ENCODE measurements at regions not wholly inside any gene's neighbourhood (a gene's known extent, or its start where the extent isn't known, plus 50 kb on each side); places are given as distances from the start of the nearest gene placed in this dataset.

DNA sequence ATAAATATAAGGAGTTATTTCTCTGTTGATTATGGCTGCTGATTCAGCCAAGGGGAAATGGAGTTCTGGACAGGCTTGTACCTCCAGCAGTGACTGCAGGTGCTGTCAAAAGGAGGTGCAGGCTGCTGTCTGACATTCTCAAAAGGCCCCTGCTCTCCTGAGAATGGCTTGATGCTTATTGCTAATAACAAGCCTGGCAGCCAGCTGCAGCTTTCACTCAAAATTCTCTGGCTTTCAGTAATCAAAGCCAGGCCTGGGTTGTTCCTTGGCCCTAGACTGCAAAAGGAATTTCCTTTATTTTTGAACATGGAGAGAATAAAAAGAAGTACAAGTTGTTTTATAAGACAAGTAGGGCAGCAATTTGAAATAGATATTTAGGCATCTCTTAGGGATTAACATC lies 575.9 kb downstream of the MID1IP1 start:
- DNase-seq (ENCODE audit: extremely low read depth, low read depth): no peak

DNA sequence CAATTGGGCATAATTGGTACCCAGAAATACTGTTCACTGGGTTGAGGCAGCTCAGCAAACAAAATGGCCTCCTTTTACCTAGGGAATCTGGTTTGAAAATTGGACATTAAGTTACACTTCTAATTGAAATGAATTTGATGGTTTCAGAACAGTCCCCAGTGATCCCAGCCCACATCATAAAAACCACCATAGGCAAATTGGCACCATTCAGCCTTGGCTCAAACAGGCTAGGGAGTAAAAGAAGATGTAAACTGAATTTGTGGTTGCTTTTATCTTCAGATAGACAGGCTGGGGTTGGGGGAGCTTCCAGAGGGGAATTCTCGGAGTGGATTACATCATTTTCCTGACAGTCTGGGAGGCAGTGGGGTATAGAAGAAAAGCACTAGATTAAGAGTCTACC lies 576.5 kb downstream of the MID1IP1 start:
- no peak for DNase-seq (ENCODE audit: extremely low read depth, low read depth)

DNA sequence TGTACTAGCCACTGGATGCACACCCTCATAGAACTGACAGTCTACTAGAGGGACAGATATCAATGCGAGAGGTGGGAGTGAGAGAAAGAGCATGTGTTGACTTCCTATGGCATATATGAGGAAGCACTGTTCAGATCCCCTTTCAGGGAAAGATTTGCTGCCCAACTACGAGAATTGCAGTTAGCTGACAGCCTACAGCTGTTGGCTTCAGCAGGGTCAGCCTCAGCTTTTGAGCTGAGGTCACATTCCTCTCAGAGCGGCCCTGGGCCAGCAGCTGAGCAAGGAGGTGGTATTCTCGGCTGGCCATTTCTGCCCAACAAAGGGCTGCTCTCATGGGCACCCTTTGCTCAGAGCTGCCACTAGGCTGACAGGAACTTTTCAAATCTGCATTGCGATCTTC lies 580.2 kb downstream of the MID1IP1 start:
- DNase-seq (ENCODE audit: extremely low read depth, low read depth): no peak

DNA sequence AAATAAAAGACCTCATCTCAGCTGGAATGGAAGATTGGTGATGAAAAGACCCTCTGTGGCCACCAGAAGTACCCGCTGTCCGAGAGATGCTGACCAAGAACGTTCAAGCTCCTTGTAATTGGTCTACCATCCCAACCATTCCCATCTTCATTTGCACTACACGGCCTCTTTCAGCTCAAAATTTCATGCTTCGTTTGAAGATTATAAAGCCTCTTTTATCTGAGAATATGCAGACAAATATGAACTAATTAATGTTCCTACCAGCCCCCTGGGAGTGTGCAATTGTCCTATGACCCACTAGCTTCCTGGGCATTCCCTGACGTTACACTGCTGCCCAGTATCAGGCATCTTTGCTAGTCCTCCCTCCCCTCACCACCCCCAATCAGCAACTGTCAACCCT lies 583.7 kb downstream of the MID1IP1 start:
- DNase-seq (ENCODE audit: extremely low read depth, low read depth): no peak

DNA sequence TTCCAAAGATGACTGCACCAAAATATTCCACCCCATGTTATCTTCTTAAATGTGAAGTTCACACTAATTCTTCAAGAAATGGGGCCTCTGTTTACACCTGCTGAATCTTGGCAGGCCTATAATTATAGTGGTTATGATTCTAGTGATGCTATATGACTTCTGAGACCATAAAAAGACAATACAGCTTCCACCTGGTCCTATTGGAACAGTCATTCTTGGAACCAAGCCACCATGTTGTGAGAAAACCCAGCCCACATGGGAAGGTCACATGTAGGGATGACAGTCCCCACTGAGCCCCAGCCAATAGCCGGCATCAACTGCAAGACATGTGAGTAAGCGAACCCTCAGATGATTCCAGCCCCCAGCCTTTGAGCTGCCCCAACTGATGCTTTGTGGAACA lies 587.5 kb downstream of the MID1IP1 start:
- DNase-seq (ENCODE audit: extremely low read depth, low read depth): no peak

DNA sequence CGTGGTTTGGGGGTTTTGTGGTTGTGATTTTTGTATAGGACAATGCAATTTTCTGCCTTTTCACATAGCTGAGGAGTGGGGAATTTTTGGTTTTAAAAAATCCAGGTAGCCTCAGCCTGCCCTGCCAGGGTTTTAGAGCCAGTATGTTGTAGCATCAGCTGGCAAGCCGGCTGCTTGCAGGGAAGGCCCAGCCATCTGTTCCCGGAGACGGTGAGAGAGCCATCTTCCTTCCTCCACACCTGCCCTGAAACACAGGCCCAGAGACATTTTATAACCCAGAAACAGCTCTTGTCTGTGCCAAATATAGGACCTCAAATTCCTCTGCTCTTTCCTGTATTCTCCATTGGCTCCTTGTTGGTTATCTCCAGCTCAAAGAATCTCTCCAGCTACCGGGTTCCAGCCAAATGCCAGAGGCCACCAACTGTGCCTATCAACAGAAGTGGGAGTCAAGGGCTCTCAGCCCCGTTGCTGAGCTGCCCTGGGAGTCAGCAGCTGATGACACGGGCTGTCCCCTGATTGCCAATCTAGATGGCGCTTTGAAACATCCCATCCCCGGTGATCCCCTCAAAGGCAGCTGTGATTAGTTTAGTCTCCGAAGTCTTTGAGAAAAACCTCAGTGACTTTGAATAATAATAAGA lies 595.2 kb downstream of the MID1IP1 start:
- no peak for DNase-seq (ENCODE audit: extremely low read depth, low read depth)

DNA sequence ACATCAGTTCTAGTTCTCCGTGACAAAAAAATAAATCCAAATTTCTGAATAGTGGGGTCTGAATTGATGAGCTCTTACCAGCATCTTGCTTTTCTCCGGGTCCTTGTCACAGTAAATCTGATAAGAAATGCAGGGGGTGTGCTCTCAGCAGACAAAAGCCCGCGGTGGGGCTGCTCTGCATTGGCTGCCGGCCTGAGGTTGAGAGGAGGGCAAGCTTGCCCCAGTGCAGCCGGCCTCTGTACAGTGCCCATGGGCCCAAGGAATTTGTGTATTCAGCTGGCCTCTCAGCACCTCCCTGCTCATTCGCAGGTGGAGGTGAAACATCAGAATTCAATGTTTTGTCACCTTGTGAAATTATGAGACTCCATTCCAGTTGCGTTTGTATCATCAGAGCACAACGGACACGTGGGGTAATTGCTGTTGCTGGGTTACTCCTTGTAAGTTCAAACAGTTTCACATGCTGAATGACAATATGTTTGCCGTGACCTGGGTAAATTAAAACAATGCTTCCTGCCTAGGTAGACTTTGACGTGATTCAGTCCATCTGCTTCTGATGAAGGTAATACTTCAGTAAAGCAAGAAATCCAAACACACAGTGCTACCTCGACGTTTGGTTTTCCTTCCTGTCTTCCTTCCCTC lies 596.4 kb downstream of the MID1IP1 start:
- no peak for DNase-seq (ENCODE audit: extremely low read depth, low read depth)

DNA sequence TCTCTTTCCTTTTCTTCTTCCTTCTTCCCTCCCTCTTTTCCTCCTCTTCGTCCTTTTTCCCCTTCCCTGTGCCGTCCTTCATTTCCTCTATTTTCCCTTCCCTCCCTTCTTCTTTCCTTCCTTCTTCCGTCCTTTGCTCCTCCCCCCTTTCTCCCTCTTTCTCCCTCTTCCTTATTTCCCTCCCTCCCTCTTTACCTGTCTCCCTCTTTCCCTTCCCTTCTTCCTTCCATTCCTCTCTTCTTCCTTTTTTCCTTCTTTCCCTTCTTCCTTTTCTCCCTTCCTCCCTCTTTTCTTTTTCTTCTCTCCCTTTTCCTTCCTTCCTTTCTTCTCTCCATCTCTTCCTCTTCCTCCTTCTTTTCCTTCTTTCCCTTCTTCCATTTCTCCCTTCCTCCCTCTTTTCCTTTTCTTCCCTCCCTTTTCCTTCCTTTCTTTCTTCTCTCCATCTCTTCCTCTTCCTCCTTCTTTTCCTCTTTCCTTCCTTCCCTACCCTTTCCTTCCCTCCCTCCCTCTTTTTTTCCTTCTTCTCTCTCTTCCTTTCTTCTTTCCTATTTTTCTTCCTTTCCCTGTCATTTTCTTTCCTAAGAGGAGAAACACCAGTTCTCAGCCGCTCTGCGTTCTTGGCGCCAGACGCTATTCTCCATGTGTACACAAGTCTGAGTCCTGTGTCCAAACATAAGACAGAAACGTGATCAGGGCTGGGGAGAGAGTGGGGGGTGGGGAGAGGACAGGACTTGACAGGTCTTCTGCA lies 597.1 kb downstream of the MID1IP1 start:
- no peak for DNase-seq (ENCODE audit: extremely low read depth, low read depth)

DNA sequence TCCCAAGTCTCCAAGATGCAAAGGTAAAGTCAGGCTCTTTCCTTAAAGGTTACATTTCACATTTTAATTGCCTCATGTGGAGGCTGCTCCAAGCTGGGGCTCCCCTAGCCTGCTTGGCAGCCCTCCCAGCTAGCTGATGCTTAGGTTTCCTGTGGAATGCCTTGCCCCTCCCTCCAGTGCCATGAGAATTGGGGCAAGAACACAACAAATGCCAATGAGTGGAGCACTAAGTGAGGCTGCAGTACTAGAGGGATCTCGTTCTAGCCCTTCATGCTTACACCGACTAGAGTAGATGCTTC lies 597.7 kb downstream of the MID1IP1 start:
- no peak for DNase-seq (ENCODE audit: extremely low read depth, low read depth)

DNA sequence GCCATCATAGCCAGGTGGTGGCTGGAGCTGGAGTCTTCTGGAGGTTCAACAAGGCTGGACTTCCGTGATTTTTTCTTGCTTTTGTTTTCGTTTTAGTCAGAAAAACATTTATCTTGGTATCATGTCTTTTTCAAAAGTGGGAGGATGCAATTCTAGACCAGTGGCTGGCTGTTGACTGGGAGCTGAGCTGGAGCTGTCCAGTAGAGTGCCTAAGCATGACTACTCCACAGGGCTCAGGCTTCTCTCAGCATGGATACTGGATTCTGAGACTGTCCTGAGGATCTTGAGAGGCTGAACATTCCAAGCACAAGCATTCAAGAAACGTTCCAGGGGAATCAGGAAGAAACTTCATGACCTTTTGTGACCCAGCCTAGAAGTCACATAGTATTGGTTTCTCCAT lies 598.1 kb downstream of the MID1IP1 start:
- DNase-seq (ENCODE audit: extremely low read depth, low read depth): no peak

DNA sequence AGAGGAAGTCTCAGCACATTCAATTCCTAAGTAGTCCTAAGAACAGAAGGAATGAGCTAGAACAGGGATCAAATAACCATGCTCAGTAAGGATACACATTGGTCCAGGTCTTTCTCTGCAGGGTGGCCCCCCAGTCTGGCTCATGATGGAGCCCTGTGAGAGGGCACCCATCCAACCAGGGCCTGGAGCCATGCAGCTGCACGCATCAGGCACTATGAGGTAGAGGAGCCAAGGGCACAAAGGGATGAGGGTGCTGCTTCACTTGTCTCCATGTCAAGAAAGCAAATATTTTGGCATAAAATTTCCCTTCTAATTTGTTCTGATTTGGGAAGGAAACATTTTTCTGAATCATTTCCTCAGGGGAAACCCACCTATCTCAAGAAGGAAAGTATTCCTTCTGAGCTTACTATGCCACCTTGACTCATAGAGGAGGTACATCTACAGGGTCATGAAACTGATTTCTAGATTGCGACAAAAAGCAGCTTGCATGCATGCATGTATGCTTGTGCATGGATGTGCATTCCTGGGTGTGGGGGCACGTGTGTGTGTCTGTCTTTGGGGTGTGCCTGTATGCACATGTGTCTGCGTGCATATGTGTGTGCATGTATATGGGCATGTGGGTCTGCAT lies 600.3 kb downstream of the MID1IP1 start:
- no peak for DNase-seq (ENCODE audit: extremely low read depth, low read depth)

DNA sequence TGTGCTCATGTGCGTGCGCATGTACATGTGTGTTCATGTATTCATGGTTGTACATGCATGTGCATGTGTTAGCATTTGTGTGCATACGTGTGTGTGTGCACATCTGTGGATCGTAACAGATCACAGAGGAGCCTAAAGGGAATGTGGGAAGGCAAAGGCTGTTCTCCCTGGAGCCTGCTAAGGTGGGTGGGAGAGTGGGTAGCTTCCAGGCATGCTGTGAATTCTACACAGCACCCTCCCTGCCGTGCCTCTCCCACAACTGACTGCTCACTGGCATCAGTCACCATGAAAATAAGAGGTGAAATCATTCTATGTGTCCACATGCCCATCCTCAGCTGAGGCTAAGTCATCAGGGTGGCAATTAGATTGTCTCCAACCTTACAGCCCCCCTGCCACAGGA lies 600.9 kb downstream of the MID1IP1 start:
- DNase-seq (ENCODE audit: extremely low read depth, low read depth): no peak

DNA sequence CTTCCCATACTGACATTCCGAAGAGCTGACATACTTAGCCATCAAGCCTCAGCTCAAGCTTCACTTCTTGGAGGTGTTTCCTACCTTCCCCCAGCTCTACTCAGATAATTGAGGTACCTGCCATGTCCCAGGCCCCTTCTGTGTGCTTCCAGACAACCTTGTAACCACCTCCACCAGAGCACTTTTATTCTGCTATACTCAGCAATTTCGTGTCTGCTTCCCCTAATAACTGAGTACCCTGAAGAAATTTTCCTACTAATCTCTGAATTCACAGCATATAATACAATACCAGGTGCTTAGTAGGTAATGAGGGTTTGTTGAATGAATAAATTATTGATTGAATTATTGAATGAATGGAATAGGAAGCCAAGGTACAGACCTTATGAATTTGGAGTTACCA lies 605.5 kb downstream of the MID1IP1 start:
- no peak for DNase-seq (ENCODE audit: extremely low read depth, low read depth)

DNA sequence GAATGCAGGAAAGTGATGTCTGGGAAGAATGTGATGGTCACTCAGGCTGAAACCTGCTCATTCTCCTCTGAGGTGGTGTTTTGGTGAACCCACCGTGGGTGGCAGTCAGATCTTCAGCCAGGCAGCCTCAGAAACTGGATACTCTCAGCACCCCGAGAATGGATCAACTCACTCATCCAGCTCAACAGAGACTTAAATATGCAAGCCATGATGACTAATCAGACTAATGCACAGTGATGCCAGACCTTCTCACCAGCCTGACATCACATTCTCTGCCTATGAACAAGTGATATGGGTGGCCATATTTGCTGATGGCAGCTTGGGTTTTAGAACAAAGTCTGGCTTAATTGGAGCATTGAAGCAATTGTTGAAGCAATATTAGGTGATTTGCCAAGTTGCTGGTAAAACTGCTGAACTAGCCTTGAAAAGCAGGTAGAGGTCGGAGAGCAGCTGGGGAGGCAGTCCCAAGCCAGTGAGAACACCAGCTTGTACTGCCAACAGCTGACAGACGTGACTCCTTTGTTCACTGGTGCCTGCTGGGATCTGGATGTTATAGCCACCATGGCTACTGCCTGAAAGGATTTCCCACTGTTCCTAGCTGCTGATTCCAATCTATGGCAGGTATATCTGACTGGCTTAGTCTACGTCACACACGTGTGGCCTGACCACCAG lies 608.1 kb downstream of the MID1IP1 start:
- DNase-seq (ENCODE audit: extremely low read depth, low read depth): no peak

DNA sequence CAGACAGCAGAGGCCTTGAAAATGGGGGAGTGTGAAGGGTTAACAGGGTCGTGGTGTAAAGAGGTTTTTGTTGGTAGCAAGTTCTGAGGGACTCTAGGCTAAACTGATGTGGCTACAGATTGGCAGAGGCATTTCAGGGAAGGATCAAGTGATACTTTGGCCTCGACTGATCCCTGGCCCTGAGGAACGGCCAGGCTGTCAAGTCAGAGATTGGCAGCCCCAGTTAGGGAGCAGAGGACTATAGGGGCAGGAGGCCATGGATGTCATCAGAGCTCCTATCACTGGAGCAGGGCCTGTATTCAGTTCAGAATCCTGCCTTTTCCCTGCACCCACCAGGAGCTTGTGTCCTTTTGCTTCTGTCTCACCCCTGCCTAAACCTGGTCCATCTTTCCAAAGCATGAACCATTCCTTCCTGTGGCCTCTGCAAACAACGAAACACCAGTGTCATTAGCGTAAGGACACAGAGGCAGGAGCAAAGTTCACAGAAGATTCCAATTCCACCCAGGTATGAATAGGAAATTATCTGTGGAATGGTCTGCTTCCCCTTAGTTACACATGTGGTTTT lies 613.1 kb downstream of the MID1IP1 start:
- DNase-seq (ENCODE audit: extremely low read depth, low read depth): no peak

DNA sequence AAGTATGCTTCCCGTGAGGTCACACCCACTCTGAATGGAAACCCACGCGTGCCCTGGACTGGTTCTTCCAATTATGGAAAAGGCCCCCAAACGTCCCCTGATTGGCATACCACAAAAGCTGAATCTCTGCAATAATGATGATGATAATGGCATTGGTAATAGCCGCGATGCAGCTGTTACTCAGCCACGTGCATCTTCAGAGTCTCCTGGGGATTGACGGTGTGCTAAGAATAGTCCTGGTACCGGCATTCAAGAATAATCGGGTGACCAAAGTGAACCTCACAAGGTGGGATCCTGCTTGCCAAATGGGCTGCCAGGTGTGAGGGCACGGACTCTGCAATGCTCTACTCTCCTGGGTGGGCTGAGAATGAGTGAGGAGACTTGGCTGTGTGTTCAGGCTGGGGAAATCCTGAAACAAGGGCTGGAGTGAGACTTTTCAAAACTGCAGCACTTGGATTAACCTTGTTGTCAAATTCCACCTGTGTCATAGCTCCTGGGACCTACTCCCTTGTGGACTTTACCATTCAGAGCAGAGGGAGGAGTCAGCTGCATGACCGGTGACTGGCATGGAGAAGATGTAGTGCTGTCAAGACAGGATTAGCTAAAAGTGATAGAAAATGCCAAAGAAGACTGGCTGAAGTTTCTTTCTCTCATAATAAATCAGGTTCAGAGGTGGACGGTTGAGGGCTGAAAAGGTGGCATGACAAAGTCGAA lies 615.4 kb downstream of the MID1IP1 start:
- DNase-seq (ENCODE audit: extremely low read depth, low read depth): no peak

DNA sequence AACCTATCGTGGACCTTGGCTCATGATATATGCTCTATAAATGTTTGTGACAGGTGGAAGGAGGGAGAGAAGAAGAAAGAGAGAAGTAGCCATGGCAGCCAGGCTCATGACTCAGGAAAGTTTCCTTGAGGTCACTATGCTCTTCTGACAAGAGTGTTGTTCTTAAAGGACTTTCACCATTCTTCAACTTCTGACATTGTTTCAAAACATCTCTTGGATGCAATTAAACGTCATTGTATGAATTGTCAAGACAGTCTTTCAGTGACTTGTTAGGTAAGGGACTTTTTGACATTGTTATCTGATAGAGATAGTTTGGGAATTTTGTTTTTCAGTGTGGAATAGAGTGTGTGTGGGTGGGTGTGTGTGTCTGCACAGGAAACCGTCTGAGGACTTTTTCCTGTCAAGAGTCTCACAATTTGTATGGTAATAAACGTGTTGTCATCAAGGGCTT lies 617.0 kb downstream of the MID1IP1 start:
- DNase-seq (ENCODE audit: extremely low read depth, low read depth): no peak

DNA sequence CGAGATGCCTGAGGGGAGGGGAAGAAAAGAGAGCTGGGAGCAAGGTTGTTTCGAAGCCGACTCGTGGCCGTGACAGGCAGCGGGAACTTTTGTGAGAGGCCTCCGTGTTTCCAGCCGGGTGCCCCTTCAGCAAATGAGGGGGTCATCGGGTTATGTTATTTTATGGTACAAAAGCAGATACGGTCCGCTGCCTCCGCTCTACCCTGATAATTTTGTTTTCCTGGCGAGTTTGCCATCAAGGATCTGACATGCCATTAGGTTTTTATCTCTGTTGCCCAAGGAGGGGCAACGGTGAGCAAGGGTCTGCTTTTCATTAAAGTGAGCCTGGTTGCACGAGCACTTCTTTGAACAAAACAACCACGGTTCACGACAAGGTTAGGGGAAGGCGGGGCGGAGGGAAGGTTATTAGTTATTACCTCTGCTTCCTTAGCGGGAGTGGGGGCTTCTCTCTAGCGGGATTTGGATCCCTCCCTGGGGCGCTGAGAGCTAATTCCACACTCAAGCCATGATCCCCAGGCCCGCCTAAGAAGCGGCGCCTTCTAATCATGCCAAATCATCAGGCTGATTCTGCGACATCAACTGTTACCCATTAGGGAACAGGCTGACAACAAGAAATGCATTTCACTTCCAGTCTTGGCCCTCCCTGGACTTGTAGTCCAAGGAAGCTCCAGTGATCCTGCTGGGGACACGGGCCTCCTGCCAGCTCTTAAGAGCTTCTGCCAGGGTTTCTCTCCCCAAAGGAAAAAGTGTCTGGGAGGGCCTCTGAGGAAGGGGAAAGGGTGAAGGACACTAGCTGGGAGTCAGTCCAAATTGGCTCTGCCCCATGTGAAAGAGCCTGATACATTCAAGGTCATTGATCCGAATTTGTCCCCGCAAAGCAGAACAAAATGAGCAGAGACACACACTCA lies 617.7 kb downstream of the MID1IP1 start:
- DNase-seq (ENCODE audit: extremely low read depth, low read depth): no peak

DNA sequence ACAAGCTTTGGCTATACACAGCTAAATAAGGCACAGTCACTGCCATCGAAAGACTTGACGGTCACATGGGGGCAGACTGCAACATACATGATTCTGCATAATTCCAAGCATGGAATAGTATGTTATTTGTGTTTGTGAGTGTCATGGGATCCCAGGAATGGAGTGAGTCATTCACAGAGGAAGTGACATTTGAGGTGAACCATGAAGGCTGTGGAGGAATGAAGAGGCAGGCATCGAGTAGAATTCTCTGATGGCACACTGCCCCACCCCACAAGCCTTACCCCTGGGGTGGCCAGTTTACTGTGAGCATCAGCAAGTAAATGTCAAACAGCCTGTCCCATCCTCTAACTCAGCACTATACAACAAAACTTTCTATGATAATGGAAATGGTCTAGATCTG lies 619.7 kb downstream of the MID1IP1 start:
- no peak for DNase-seq (ENCODE audit: extremely low read depth, low read depth)

Data from NCI-H460 (cell line).